Cardiac muscle cell (in vitro differentiated cells and primary cell): ENCODE measurements at regions not wholly inside any gene's neighbourhood (a gene's known extent, or its start where the extent isn't known, plus 50 kb on each side); places are given as distances from the start of the nearest gene placed in this dataset.

ENCODE experiments used
- DNase-seq, 2 donors: peaks; one replicate each; pipeline versions ENCODE4 v3.0.0 to v3.0.0-alpha.2; 2010 to 2017; ENCODE audit warnings: low read depth in 1 of 2, low spot score in 1 of 2
- H3K27ac ChIP-seq: fragments of 200-600 bp; sonication (generic); 2 replicates; pipeline ENCODE4 v1.5.1; 2016
- H3K27me3 ChIP-seq: fragments of 200-600 bp; sonication (generic); 2 replicates; pipeline ENCODE4 v1.6.0; 2016; ENCODE audit warnings: control low read depth
- H3K36me3 ChIP-seq: fragments of 200-600 bp; sonication (generic); 2 replicates; pipeline ENCODE4 v1.5.1; 2016; ENCODE audit warnings: control low read depth
- H3K4me1 ChIP-seq: fragments of 200-600 bp; sonication (generic); 2 replicates; pipeline ENCODE4 v1.8.1; 2017; ENCODE audit warnings: low read depth, mild to moderate bottlenecking, mixed run types
- H3K4me3 ChIP-seq: fragments of 200-600 bp; sonication (generic); 2 replicates; pipeline ENCODE4 v1.5.1; 2016; ENCODE audit warnings: mild to moderate bottlenecking
- H3K9me3 ChIP-seq: fragments of 200-600 bp; sonication (generic); 2 replicates; pipeline ENCODE4 v1.5.1; 2017; ENCODE audit warnings: low read depth, mild to moderate bottlenecking, control low read depth
- TF ChIP-seq, protein P1 (sequence below): IDR thresholded peaks from 2 replicates; pipeline ENCODE4 v1.5.1; 2012; ENCODE audit warnings: low read depth, mild to moderate bottlenecking, low read length

GRCh38 chr11:115874843-115875242, 370.6 kb upstream of the CADM1 start:
- Histone ChIP-seq H3K27ac (no peak overlapping the region), H3K4me1 (no peaks in the 10 kb centered on the region), H3K9me3 (no peaks in the 10 kb centered on the region), H3K27me3 (no peaks in the 10 kb centered on the region), H3K36me3 (no peaks in the 10 kb centered on the region), H3K4me3 (no peak overlapping the region)
- no peak for DNase-seq
- TF ChIP-seq, protein P1, sequence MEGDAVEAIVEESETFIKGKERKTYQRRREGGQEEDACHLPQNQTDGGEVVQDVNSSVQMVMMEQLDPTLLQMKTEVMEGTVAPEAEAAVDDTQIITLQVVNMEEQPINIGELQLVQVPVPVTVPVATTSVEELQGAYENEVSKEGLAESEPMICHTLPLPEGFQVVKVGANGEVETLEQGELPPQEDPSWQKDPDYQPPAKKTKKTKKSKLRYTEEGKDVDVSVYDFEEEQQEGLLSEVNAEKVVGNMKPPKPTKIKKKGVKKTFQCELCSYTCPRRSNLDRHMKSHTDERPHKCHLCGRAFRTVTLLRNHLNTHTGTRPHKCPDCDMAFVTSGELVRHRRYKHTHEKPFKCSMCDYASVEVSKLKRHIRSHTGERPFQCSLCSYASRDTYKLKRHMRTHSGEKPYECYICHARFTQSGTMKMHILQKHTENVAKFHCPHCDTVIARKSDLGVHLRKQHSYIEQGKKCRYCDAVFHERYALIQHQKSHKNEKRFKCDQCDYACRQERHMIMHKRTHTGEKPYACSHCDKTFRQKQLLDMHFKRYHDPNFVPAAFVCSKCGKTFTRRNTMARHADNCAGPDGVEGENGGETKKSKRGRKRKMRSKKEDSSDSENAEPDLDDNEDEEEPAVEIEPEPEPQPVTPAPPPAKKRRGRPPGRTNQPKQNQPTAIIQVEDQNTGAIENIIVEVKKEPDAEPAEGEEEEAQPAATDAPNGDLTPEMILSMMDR, result no peak

DNA sequence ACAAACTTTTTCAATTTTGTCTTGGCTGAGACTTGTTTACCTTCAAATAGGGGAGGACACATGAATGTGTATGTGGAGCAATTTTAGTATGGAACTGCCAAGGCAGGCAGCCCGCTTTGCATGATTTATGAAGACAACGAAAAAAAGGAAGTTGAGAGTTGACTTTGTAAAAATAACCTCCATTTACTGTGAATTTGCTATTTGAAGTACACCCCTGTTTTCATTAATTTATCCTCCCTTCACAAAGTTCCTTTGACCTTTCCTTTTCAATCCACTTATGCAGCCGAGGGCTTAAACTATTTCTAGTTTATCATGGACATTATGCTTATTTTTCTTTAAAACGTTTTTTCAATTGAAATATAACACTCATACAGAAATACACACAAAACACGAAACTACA, 369.6 kb upstream of the CADM1 start:
- no peak for DNase-seq
- Histone ChIP-seq H3K27me3 (no peaks in the 10 kb centered on the region), H3K4me3 (no peak overlapping the region), H3K27ac (no peak overlapping the region), H3K4me1 (no peaks in the 10 kb centered on the region), H3K9me3 (no peaks in the 10 kb centered on the region), H3K36me3 (no peaks in the 10 kb centered on the region)
- TF ChIP-seq, protein P1, result no peak

DNA sequence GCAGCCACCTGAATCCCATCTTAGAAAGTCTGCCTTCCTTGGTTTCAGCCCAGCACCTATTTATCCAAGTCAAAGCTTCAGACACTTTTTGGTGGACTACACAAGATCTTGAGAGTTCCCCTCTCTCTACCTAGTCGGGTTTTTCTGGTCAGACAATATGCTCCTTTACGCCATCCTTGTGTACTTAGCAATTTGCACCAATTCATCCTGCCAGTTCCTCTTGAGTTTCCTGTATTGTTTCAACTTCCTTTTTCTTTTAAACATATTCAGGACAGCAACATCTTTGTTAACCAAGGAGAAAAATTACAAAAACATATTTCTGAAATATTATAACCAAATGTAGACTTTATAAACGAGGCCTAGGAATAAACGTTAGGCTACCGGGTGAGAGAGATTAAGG, 368.2 kb upstream of the CADM1 start:
- H3K27me3 ChIP-seq, result no peaks in the 10 kb centered on the region
- no peak for DNase-seq
- no peaks in the 10 kb centered on the region for H3K36me3 ChIP-seq
- no peaks in the 10 kb centered on the region for H3K9me3 ChIP-seq
- TF ChIP-seq, protein P1, result no peak
- no peaks in the 10 kb centered on the region for H3K4me1 ChIP-seq
- H3K27ac ChIP-seq, result no peak overlapping the region
- no peak overlapping the region for H3K4me3 ChIP-seq

DNA sequence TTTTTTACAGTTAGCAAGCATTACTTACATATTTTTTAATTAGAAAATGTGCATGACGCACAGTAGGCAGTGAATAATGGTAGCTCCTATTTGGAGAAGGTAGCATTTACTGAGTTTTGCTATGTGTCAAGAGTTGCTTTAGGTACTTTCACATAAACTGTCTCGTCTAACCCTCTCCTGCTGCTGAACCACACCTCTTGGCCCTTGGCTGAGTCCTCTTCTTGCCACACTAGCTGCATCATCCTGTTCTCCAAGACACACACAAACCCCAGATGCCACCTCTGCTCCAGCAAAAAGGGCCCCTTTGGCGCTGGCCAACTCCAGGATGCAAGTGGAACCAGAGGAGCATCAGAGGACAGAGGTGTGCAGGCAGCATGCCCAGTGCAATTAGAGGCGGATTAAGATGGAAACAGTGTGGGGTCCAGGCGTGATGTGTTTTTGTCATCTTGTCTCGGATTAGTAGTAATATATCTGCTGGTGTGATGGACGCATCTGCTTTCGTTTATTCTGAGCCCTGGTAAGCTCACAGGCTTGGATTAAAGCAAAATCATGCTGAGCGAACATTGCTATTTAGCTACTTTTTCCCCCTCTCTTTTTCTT, 367.0 kb upstream of the CADM1 start:
- Histone ChIP-seq H3K4me3 (no peak overlapping the region), H3K27ac (no peak overlapping the region), H3K27me3 (no peaks in the 10 kb centered on the region), H3K9me3 (no peaks in the 10 kb centered on the region), H3K36me3 (no peaks in the 10 kb centered on the region), H3K4me1 (no peaks in the 10 kb centered on the region)
- DNase-seq, result no peak
- TF ChIP-seq, protein P1, result no peak

DNA sequence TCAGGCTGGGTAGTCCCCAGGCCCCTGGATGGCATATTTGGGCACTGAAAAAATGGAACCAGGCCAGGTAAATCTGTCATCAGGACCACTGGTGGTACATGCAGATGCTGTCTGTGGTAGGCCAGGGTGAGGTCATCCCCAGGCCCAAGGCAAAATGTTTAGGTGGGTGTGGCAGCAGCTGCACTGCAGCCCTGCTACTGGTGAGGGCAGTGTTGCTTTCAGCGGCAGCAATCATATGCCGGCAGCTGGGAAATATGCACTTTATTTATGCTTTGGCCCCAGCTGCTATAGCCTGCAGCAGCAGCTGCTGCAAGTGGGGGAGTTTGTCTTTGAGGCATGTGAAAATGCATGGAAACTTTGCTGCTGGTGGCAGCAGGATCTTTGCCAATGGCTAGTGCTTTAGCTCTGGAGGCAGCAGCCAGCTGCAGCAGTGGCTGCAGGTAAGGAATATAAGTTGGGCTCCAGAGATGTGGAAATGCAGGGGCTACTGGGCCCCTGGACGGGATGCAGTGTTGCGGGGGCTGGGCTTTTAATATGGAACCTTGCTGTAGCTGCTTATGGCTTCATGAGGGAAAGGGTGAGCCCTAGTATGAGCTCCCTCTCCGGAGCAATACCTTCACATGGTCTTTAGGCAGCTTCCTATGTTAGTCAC, 365.7 kb upstream of the CADM1 start:
- DNase-seq, result peak; percentile 7 to 60
- no peaks in the 10 kb centered on the region for H3K36me3 ChIP-seq

More for the DNA sequence above, 365.7 kb upstream of the CADM1 start:
- Histone ChIP-seq H3K4me1 (no peaks in the 10 kb centered on the region), H3K27me3 (no peaks in the 10 kb centered on the region), H3K4me3 (no peak overlapping the region), H3K9me3 (no peaks in the 10 kb centered on the region), H3K27ac (no peak overlapping the region)
- TF ChIP-seq, protein P1, result peak; percentile 32
